Hepatocyte (in vitro differentiated cells): ENCODE measurements at regions not wholly inside any gene's neighbourhood (a gene's known extent, or its start where the extent isn't known, plus 50 kb on each side); places are given as distances from the start of the nearest gene placed in this dataset.
A peak's percentile ranks its signal among the peaks of the same experiment; 100 is the strongest.
"Not testable (repeated sequence)": the region's sequence is repeated elsewhere in the genome, so short reads cannot be mapped to it uniquely, and the experiment has no call there.

Experiments
- DNase-seq: peaks from one replicate; pipeline ENCODE4 v3.0.0-alpha.2; 2016; ENCODE audit warnings: low spot score
- H2AFZ ChIP-seq: fragments of 200-600 bp; sonication (generic); 2 replicates; pipeline ENCODE4 v1.6.0; 2016; ENCODE audit warnings: antibody characterized with exemption, mild to moderate bottlenecking
- H3K27ac ChIP-seq: fragments of 200-600 bp; sonication (generic); 2 replicates; pipeline ENCODE4 v1.5.1; 2016; ENCODE audit warnings: mild to moderate bottlenecking
- H3K27me3 ChIP-seq: fragments of 200-600 bp; sonication (generic); 2 replicates; pipeline ENCODE4 v1.6.1; 2016
- H3K36me3 ChIP-seq: fragments of 200-600 bp; sonication (generic); replicated peaks from 2 replicates; pipeline ENCODE4 v1.5.1; 2016; ENCODE audit warnings: low read depth; ENCODE audit not compliant: insufficient read depth
- H3K4me1 ChIP-seq: fragments of 200-600 bp; sonication (generic); 2 replicates; pipeline ENCODE4 v1.5.1; 2016; ENCODE audit warnings: mild to moderate bottlenecking, moderate library complexity; ENCODE audit not compliant: insufficient read depth
- H3K4me2 ChIP-seq: fragments of 200-600 bp; sonication (generic); 2 replicates; pipeline ENCODE4 v1.6.0; 2016
- H3K4me3 ChIP-seq: fragments of 200-600 bp; sonication (generic); 2 replicates; pipeline ENCODE4 v1.5.1; 2016; ENCODE audit warnings: mild to moderate bottlenecking
- H3K79me2 ChIP-seq: fragments of 200-600 bp; sonication (generic); 2 replicates; pipeline ENCODE4 v1.6.0; 2017; ENCODE audit warnings: mild to moderate bottlenecking
- H3K9me2 ChIP-seq: fragments of 200-600 bp; sonication (generic); replicated peaks from 2 replicates; pipeline ENCODE4 v1.6.0; 2017; ENCODE audit warnings: mild to moderate bottlenecking; ENCODE audit not compliant: insufficient read depth
- H3K9me3 ChIP-seq: fragments of 200-600 bp; sonication (generic); 2 replicates; pipeline ENCODE4 v1.5.1; 2016; ENCODE audit warnings: low read depth, mild to moderate bottlenecking
- H4K20me1 ChIP-seq: fragments of 200-600 bp; sonication (generic); 2 replicates; pipeline ENCODE4 v1.6.0; 2016; ENCODE audit warnings: mild to moderate bottlenecking; ENCODE audit not compliant: insufficient read depth, poor library complexity, severe bottlenecking
- CTCF ChIP-seq: fragments of 200-600 bp; sonication (generic); IDR thresholded peaks from 2 replicates; pipeline ENCODE4 v1.5.1; 2016; ENCODE audit warnings: antibody characterized with exemption, mild to moderate bottlenecking; ENCODE audit not compliant: poor library complexity
- EZH2 ChIP-seq: fragments of 200-600 bp; sonication (generic); IDR thresholded peaks from 2 replicates; pipeline ENCODE4 v1.6.1; 2016; ENCODE audit warnings: antibody characterized with exemption, mild to moderate bottlenecking, borderline replicate concordance
- EZH2phosphoT487 ChIP-seq: fragments of 200-600 bp; sonication (generic); IDR thresholded peaks from one replicate; pipeline ENCODE4 v1.6.1; 2018; ENCODE audit warnings: antibody characterized with exemption, mild to moderate bottlenecking, low read depth, moderate library complexity; ENCODE audit not compliant: unreplicated experiment, severe bottlenecking
- WGBS: methylation state at CpG from one replicate; pipeline ENCODE4 v1.1.6; 2016; ENCODE audit warnings: low lambda C conversion rate; ENCODE audit errors: missing lambda C conversion rate; 5-methylcytosine and 5-hydroxymethylcytosine counted together

- H3K4me3 ChIP-seq, result no peak overlapping the region
- H3K79me2 ChIP-seq, result no peaks in the 10 kb centered on the region
- H3K36me3 ChIP-seq, result no peaks in the 10 kb centered on the region
- H3K4me2 ChIP-seq, result no peak overlapping the region
- no peak for DNase-seq
- no peaks in the 10 kb centered on the region for H3K27me3 ChIP-seq
- H2AFZ ChIP-seq, result no peak overlapping the region
- peaks cover 5% of the 10 kb centered on the region for H3K4me1 ChIP-seq
- 92% methylated on average over 5 of the region's 5 CpGs for WGBS
- TF ChIP-seq CTCF, result no peak
- no peak for TF ChIP-seq EZH2phosphoT487
- TF ChIP-seq EZH2, result no peak
- H3K9me3 ChIP-seq, result no peaks in the 10 kb centered on the region
- H4K20me1 ChIP-seq, result no peaks in the 10 kb centered on the region
- no peak overlapping the region for H3K27ac ChIP-seq
- H3K9me2 ChIP-seq, result no peaks in the 10 kb centered on the region
Observed at GRCh38 chr3:3648988-3649679, 150.1 kb upstream of the LRRN1 start.

- DNase-seq, result no peak
- H3K79me2 ChIP-seq, result no peaks in the 10 kb centered on the region
- WGBS, result 78% methylated on average over 2 of the region's 2 CpGs
- H3K4me1 ChIP-seq, result peaks cover 5% of the 10 kb centered on the region
- TF ChIP-seq CTCF (no peak), EZH2phosphoT487 (no peak), EZH2 (no peak)
- no peaks in the 10 kb centered on the region for H3K9me2 ChIP-seq
- H3K27me3 ChIP-seq, result no peaks in the 10 kb centered on the region
- H3K9me3 ChIP-seq, result no peaks in the 10 kb centered on the region
- H3K36me3 ChIP-seq, result no peaks in the 10 kb centered on the region
- H3K27ac ChIP-seq, result peak overlapping the region; percentile 52
- peak overlapping the region; percentile 52 for H3K4me2 ChIP-seq
- H4K20me1 ChIP-seq, result no peaks in the 10 kb centered on the region
- peak overlapping the region; percentile 12 for H2AFZ ChIP-seq
- no peak overlapping the region for H3K4me3 ChIP-seq
Observed at GRCh38 chr3:3646934-3647333, 152.3 kb upstream of the LRRN1 start.

- Histone ChIP-seq H2AFZ (peak overlapping the region; percentile 12), H3K4me2 (peak overlapping the region; percentile 52), H3K27ac (peak overlapping the region; percentile 52)
- H3K9me2 ChIP-seq, H3K79me2 ChIP-seq, H3K4me3 ChIP-seq, H3K9me3 ChIP-seq, H3K27me3 ChIP-seq, H3K36me3 ChIP-seq, H4K20me1 ChIP-seq, H3K4me1 ChIP-seq: not testable (repeated sequence)
- 60% methylated on average over 13 of the region's 13 CpGs for WGBS
- DNase-seq, result peak; percentile 16
Observed at GRCh38 chr3:3646103-3646844, 153.0 kb upstream of the LRRN1 start.

GRCh38 chr3:3641877-3642455, 157.3 kb upstream of the LRRN1 start:
- Histone ChIP-seq H3K36me3 (no peaks in the 10 kb centered on the region), H3K9me2 (no peaks in the 10 kb centered on the region), H4K20me1 (no peaks in the 10 kb centered on the region), H3K79me2 (no peaks in the 10 kb centered on the region), H3K4me1 (peaks cover 5% of the 10 kb centered on the region), H3K9me3 (no peaks in the 10 kb centered on the region), H3K4me3 (no peak overlapping the region), H3K27ac (no peak overlapping the region), H3K4me2 (no peak overlapping the region), H3K27me3 (no peaks in the 10 kb centered on the region), H2AFZ (no peak overlapping the region)
- WGBS, result 74% methylated on average over 5 of the region's 5 CpGs
- DNase-seq, result no peak
- TF ChIP-seq EZH2phosphoT487, result no peak
- no peak for TF ChIP-seq EZH2
- TF ChIP-seq CTCF, result no peak
